ENCODE measurements at regions not wholly inside any gene's neighbourhood (a gene's known extent, or its start where the extent isn't known, plus 50 kb on each side); places are given as distances from the start of the nearest gene placed in this dataset.

DNA sequence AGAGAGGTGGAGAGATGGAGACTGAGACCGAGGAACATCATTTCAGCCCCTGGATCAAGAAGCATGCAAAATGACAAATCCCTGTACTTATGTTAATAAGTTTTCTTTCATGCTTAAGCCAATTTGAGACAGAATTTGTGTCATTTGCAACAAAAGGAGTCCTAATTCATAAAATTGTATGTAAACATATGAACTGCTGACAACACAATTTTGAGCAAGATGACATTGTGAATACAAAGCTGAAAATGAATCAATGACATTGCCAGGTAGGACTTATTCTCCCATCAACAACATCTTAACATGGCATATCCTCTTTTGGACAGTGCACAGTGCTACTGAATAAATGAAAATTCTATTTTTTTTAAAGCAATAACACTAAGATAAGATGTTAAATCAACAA is 264.0 kb downstream of the WDR11 start:
- TF ChIP-seq, protein P1, sequence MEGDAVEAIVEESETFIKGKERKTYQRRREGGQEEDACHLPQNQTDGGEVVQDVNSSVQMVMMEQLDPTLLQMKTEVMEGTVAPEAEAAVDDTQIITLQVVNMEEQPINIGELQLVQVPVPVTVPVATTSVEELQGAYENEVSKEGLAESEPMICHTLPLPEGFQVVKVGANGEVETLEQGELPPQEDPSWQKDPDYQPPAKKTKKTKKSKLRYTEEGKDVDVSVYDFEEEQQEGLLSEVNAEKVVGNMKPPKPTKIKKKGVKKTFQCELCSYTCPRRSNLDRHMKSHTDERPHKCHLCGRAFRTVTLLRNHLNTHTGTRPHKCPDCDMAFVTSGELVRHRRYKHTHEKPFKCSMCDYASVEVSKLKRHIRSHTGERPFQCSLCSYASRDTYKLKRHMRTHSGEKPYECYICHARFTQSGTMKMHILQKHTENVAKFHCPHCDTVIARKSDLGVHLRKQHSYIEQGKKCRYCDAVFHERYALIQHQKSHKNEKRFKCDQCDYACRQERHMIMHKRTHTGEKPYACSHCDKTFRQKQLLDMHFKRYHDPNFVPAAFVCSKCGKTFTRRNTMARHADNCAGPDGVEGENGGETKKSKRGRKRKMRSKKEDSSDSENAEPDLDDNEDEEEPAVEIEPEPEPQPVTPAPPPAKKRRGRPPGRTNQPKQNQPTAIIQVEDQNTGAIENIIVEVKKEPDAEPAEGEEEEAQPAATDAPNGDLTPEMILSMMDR (IDR thresholded peaks at IDR 0.05 in 8 of 11, conservative IDR thresholded peaks at IDR 0.05 in 3 of 11), result no peak
- no peak for TF ChIP-seq POLR2AphosphoS5 (IDR thresholded peaks at IDR 0.05)
